PC-3 (cell line): ENCODE measurements at regions not wholly inside any gene's neighbourhood (a gene's known extent, or its start where the extent isn't known, plus 50 kb on each side); places are given as distances from the start of the nearest gene placed in this dataset.

Experiments
- CTCF ChIP-seq: fragments of 300-600 bp; sonication (generic); conservative IDR thresholded peaks from 2 replicates; pipeline ENCODE4 v1.5.1; 2017; ENCODE audit warnings: antibody characterized with exemption, low read depth, mild to moderate bottlenecking, low read length
- EZH2 ChIP-seq: fragments of 300-600 bp; sonication (generic); IDR thresholded peaks from one replicate; pipeline ENCODE4 v1.6.1; 2017; ENCODE audit warnings: antibody characterized with exemption, mild to moderate bottlenecking, low read length; ENCODE audit not compliant: unreplicated experiment

GRCh38 chr6:79782792-79783580, 151.9 kb downstream of the SH3BGRL2 start:
- TF ChIP-seq CTCF (no peak), EZH2 (no peak)
